NT2/D1 (cell line): ENCODE measurements at regions not wholly inside any gene's neighbourhood (a gene's known extent, or its start where the extent isn't known, plus 50 kb on each side); places are given as distances from the start of the nearest gene placed in this dataset.

ENCODE experiments used
- DNase-seq: peaks from one replicate; pipeline ENCODE4 v3.0.0-alpha.2; 2011; ENCODE audit warnings: low read depth, low spot score
- H3K27me3 ChIP-seq: 2 replicates; pipeline ENCODE4 v1.6.0; 2011; ENCODE audit warnings: mild to moderate bottlenecking; ENCODE audit not compliant: insufficient read length, insufficient read depth
- H3K36me3 ChIP-seq: 2 replicates; pipeline ENCODE4 v1.6.1; 2011; ENCODE audit warnings: mild to moderate bottlenecking, low read length, mixed read lengths; ENCODE audit not compliant: insufficient read depth, insufficient read length
- H3K4me1 ChIP-seq: 2 replicates; pipeline ENCODE4 v1.5.1; 2011; ENCODE audit not compliant: insufficient read depth, insufficient read length
- H3K4me3 ChIP-seq: 2 replicates; pipeline ENCODE4 v1.5.1; 2011; ENCODE audit warnings: low read depth; ENCODE audit not compliant: insufficient read length
- H3K9ac ChIP-seq: 2 replicates; pipeline ENCODE4 v1.6.0; 2011; ENCODE audit warnings: low read depth; ENCODE audit not compliant: insufficient read length
- H3K9me3 ChIP-seq: 2 replicates; pipeline ENCODE4 v1.5.1; 2011; ENCODE audit warnings: mild to moderate bottlenecking, low read length; ENCODE audit not compliant: insufficient read depth
- SUZ12 ChIP-seq: IDR thresholded peaks from 2 replicates; pipeline ENCODE4 v1.6.1; 2011; ENCODE audit not compliant: insufficient read length, insufficient read depth; ENCODE audit errors: extremely low read depth
- YY1 ChIP-seq: IDR thresholded peaks from 2 replicates; pipeline ENCODE4 v1.6.1; 2011; ENCODE audit not compliant: insufficient read length, insufficient read depth
- ZNF274 ChIP-seq: IDR thresholded peaks from 2 replicates; pipeline ENCODE4 v1.6.1; 2011; ENCODE audit warnings: mild to moderate bottlenecking, low read depth, low read length

- Histone ChIP-seq H3K4me3 (no peak overlapping the region), H3K36me3 (no peaks in the 10 kb centered on the region), H3K4me1 (no peaks in the 10 kb centered on the region), H3K9ac (no peak overlapping the region), H3K9me3 (no peaks in the 10 kb centered on the region), H3K27me3 (no peaks in the 10 kb centered on the region)
- DNase-seq: no peak
- TF ChIP-seq ZNF274 (no peak), YY1 (no peak), SUZ12 (no peak)
Observed at GRCh38 chr1:238248356-238248755, 357.6 kb upstream of the ZP4 start.

DNA sequence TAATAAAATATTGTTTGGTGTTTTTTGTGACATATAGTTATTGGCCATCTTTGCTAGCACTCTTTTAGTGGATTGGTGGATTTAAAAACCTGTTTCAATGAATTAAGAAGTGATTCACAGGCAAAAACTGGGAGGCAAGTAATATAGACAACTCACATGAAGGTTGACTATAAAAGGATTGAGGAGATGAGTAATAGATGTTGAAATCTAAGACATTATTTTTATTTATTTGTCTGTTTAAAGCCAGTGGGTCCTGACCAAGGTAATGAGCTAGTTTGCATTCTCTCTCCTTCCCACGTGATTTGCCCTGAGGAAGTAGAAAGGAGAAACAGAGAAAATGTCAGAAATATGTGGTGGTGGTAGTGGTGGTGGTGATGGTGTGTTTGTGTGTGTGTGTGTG lies 351.5 kb upstream of the ZP4 start:
- DNase-seq: no peak
- no peaks in the 10 kb centered on the region for H3K27me3 ChIP-seq
- no peaks in the 10 kb centered on the region for H3K4me1 ChIP-seq
- H3K9me3 ChIP-seq: no peaks in the 10 kb centered on the region
- no peak overlapping the region for H3K4me3 ChIP-seq
- TF ChIP-seq ZNF274: no peak
- TF ChIP-seq SUZ12: no peak
- no peak for TF ChIP-seq YY1
- no peaks in the 10 kb centered on the region for H3K36me3 ChIP-seq
- no peak overlapping the region for H3K9ac ChIP-seq

- no peaks in the 10 kb centered on the region for H3K36me3 ChIP-seq
- no peaks in the 10 kb centered on the region for H3K27me3 ChIP-seq
Observed at GRCh38 chr1:238241607-238242006, 350.9 kb upstream of the ZP4 start.

GRCh38 chr1:238239343-238239742 lies 348.6 kb upstream of the ZP4 start:
- TF ChIP-seq YY1: no peak
- no peak for TF ChIP-seq ZNF274
- TF ChIP-seq SUZ12: no peak
- no peaks in the 10 kb centered on the region for H3K27me3 ChIP-seq
- H3K4me1 ChIP-seq: no peaks in the 10 kb centered on the region
- no peaks in the 10 kb centered on the region for H3K9me3 ChIP-seq
- H3K9ac ChIP-seq: no peak overlapping the region
- no peak overlapping the region for H3K4me3 ChIP-seq
- H3K36me3 ChIP-seq: no peaks in the 10 kb centered on the region
- DNase-seq: no peak

More at GRCh38 chr1:238241607-238242006, 350.9 kb upstream of the ZP4 start:
- no peak overlapping the region for H3K9ac ChIP-seq
- H3K4me1 ChIP-seq: no peaks in the 10 kb centered on the region
- TF ChIP-seq SUZ12 (no peak), YY1 (no peak), ZNF274 (no peak)
- no peak for DNase-seq
- no peak overlapping the region for H3K4me3 ChIP-seq
- H3K9me3 ChIP-seq: no peaks in the 10 kb centered on the region

DNA sequence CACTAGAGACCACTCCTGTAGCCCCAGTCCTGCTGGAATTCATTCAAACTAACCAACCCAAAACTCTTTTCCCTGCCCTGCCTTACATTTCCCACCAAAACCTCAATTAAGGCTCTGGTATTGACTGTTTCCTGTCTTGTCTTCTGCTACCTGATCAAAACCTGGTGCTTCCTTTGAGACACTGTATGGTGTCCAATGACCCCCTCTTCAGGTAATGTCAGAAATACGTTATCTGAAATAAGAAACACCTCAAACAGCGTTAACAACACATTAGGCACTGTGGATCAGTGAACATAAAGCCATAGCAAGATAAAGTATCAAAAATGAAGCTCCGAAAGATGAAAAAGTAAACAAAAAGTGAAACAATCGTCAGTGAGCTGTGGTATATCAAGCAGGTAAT lies 343.2 kb upstream of the ZP4 start:
- H3K9ac ChIP-seq: no peak overlapping the region

DNA sequence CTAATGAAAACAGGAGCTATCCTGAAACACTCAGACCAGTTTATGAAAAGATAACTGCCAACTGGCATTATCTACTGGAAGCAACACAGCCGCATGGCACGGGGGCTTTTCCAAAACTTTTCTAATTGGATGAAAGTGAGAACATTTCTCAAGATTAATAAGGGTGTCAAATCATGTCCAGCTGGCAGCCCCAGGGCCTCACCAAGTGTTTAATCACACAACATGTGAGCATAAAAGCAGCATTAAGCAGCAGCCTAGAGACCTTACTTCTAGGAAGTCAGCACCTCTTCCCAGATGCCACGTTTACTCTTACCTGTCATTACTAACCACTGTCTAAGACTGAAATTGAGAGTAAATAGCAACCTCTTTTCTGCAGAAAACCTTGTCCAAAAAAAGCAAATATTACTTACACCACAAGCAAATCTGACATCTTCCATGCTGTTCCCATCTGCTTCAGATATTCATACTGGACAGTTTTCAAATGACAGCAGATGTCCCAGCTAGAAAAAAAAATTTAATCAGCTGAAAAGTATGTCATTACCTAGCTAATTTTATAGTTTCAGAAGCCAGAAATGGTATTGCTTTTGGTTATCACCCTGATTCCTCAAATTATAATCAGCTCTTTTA lies 341.5 kb upstream of the ZP4 start:
- Histone ChIP-seq H3K4me1 (no peaks in the 10 kb centered on the region), H3K9me3 (no peaks in the 10 kb centered on the region), H3K9ac (no peak overlapping the region), H3K4me3 (no peak overlapping the region), H3K27me3 (no peaks in the 10 kb centered on the region), H3K36me3 (no peaks in the 10 kb centered on the region)
- no peak for TF ChIP-seq SUZ12
- no peak for TF ChIP-seq ZNF274
- no peak for TF ChIP-seq YY1
- no peak for DNase-seq

More for the DNA sequence above, 343.2 kb upstream of the ZP4 start:
- H3K36me3 ChIP-seq: no peaks in the 10 kb centered on the region
- no peak overlapping the region for H3K4me3 ChIP-seq
- no peaks in the 10 kb centered on the region for H3K9me3 ChIP-seq
- H3K27me3 ChIP-seq: no peaks in the 10 kb centered on the region
- no peaks in the 10 kb centered on the region for H3K4me1 ChIP-seq
- no peak for TF ChIP-seq YY1
- DNase-seq: no peak

DNA sequence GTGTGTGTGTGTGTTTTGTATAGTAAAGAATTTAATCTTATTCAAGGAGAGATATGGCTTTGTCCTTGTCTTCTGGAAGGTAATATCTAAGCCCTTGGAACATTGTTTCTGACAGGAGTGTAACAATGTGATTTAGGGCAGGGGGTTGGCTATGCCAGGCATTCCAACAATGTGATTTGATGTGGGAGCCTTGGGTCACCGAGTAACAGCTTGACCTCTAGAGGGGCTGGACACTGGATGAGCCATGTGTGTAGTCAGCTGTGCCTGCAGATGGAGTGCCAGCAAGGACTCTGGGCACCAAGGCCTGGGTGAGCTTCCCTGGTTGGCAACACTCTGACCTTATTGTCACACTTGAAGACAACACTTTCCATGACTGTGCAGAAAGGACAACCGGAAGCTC lies 336.1 kb upstream of the ZP4 start:
- TF ChIP-seq SUZ12 (no peak), ZNF274 (no peak), YY1 (no peak)
- Histone ChIP-seq H3K27me3 (no peaks in the 10 kb centered on the region), H3K36me3 (no peaks in the 10 kb centered on the region), H3K4me3 (no peak overlapping the region), H3K4me1 (no peaks in the 10 kb centered on the region), H3K9ac (no peak overlapping the region), H3K9me3 (no peaks in the 10 kb centered on the region)
- DNase-seq: no peak
